SU-DHL-6 (cell line): ENCODE measurements at regions not wholly inside any gene's neighbourhood (a gene's known extent, or its start where the extent isn't known, plus 50 kb on each side); places are given as distances from the start of the nearest gene placed in this dataset.

Experiments
- CTCF ChIP-seq: fragments of 200-600 bp; sonication (generic); IDR thresholded peaks from one replicate; pipeline ENCODE4 v1.5.1; 2017; ENCODE audit warnings: antibody characterized with exemption, mild to moderate bottlenecking, low read length, moderate library complexity; ENCODE audit not compliant: insufficient read depth, poor library complexity, severe bottlenecking
- EZH2phosphoT487 ChIP-seq: fragments of 200-600 bp; sonication (generic), shearing (Covaris generic); conservative IDR thresholded peaks from 2 replicates; pipeline ENCODE4 v1.6.1; 2018; ENCODE audit warnings: mild to moderate bottlenecking, antibody characterized with exemption, low read length, moderate library complexity, mixed read lengths

- TF ChIP-seq CTCF (no peak), EZH2phosphoT487 (no peak)
These were observed 716.4 kb upstream of the MARCKS start for GRCh38 chr6:113140721-113141120.
